K562 (cell line): ENCODE measurements at regions not wholly inside any gene's neighbourhood (a gene's known extent, or its start where the extent isn't known, plus 50 kb on each side); places are given as distances from the start of the nearest gene placed in this dataset.

Source experiments
- ARID2 ChIP-seq: fragments of 450-650 bp; IDR thresholded peaks from 2 replicates; pipeline ENCODE4 v1.6.1; 2017; ENCODE audit warnings: antibody characterized with exemption, mild to moderate bottlenecking
- CBFB ChIP-seq: sonication (generic); formaldehyde crosslinking; IDR thresholded peaks from 2 replicates; pipeline ENCODE4 v1.4.0; 2020; ENCODE audit warnings: mild to moderate bottlenecking, missing genetic modification reagents
- FIP1L1 ChIP-seq: fragments of 200-400 bp; formaldehyde crosslinking; IDR thresholded peaks from 2 replicates; pipeline ENCODE4 v1.6.1; 2018; ENCODE audit warnings: mild to moderate bottlenecking, low read depth, low read length; ENCODE audit not compliant: poor library complexity, severe bottlenecking
- HDAC1 ChIP-seq, 2 experiments: fragments of 450-650 bp; IDR thresholded peaks; 2 replicates each; pipeline ENCODE4 v1.6.1; 2016 to 2017; ENCODE audit warnings: inconsistent platforms in 1 of 2, mild to moderate bottlenecking in 1 of 2, moderate library complexity in 1 of 2
- POLR2A ChIP-seq: fragments of 450-650 bp; conservative IDR thresholded peaks from 2 replicates; pipeline ENCODE4 v1.6.1; 2016
- REST ChIP-seq, 2 experiments: fragments of 450-650 bp; formaldehyde crosslinking in 1 of 2; IDR thresholded peaks; 2 replicates each; pipeline versions ENCODE4 v1.4.0 to v1.6.1; 2014 to 2020; ENCODE audit warnings: mild to moderate bottlenecking in 2 of 2, borderline replicate concordance in 1 of 2, low read depth in 1 of 2
- TEAD4 ChIP-seq, 2 experiments: sonication (generic) in 1 of 2; formaldehyde crosslinking in 1 of 2; IDR thresholded peaks; 2 replicates each; pipeline versions ENCODE4 v1.6.1 to v1.8.0; 2012 to 2022; ENCODE audit warnings: borderline replicate concordance in 1 of 2, inconsistent platforms in 1 of 2, low read length in 1 of 2, mild to moderate bottlenecking in 1 of 2, missing genetic modification reagents in 1 of 2
- ZFP36 ChIP-seq: fragments of 150-350 bp; IDR thresholded peaks from 2 replicates; pipeline ENCODE4 v1.6.1; 2018; ENCODE audit warnings: low read length, low read depth; ENCODE audit not compliant: partially characterized antibody
- ZNF57 ChIP-seq: fragments of 450-650 bp; formaldehyde crosslinking; IDR thresholded peaks from 2 replicates; pipeline ENCODE4 v1.4.0; 2020; ENCODE audit warnings: mild to moderate bottlenecking, moderate library complexity

- TF ChIP-seq POLR2A (no peak), FIP1L1 (no peak), TEAD4 (IDR thresholded peaks at IDR 0.05; ENCODE audit: low read length) (no peak), TEAD4 (CRISPR knock-in tag; IDR thresholded peaks at IDR 0.05; ENCODE audit: borderline replicate concordance) (no peak), REST (IDR thresholded peaks at IDR 0.05; ENCODE audit: borderline replicate concordance) (no peak), REST (CRISPR knock-in tag; IDR thresholded peaks at IDR 0.05; ENCODE audit: low read depth) (no peak), ZNF57 (no peak), ZFP36 (no peak), ARID2 (no peak), CBFB (CRISPR knock-in tag) (no peak), HDAC1 (IDR thresholded peaks at IDR 0.05) (no peak)
These were observed 541.8 kb downstream of the ETV1 start for GRCh38 chr7:13447637-13448036.
